ENCODE measurements at regions not wholly inside any gene's neighbourhood (a gene's known extent, or its start where the extent isn't known, plus 50 kb on each side); places are given as distances from the start of the nearest gene placed in this dataset.
"Not testable (repeated sequence)": the region's sequence is repeated elsewhere in the genome, so short reads cannot be mapped to it uniquely, and the experiment has no call there.

DNA sequence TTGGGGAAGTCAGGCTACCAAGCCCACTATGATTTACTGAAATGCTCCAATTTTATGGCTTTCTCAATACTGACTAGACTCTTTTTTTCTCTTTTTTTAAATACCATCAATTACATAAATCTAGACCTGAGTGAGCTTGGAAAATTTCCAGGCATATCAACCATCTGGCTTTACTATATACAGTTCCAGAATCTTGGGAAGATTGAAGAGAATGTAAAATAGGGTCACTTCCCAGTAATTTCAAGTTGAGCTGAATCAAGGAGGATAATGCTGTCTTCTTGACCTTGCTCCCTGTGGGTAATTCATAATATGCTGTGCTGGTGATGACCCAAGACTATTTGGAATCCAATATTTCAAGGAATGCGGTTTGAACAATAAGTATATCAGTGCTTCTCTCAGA lies 108.1 kb downstream of the MAP3K21 start:
- no peak for DNase-seq (ENCODE audit: low spot score)

GRCh38 chr1:233439721-233440120 lies 112.2 kb downstream of the MAP3K21 start:
- no peak for DNase-seq (ENCODE audit: low spot score)

DNA sequence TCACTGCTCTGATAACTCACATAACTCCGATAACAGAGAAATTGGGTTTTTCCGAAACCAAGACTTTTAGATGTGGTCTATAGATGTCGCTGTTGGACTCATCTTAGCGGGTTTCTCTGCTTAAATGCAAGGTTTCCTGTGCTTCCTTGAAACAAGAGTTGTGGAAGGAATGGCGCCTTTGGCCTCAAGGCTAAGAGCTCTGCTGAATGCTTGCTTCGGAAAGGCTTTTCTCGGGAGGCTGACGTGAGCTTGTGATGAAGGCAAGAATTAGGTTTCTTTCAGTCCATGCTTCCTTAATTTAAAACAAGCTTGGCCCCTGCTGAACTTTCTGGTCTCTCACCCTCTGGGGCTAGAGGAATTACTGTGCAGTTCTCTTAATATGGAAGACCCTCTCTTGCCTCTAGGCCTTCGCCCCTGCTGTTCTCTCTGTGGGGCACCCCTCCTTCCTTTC lies 113.5 kb downstream of the MAP3K21 start:
- DNase-seq (ENCODE audit: low spot score) = peak; percentile 17

GRCh38 chr1:233442026-233442780 lies 114.7 kb downstream of the MAP3K21 start:
- DNase-seq (ENCODE audit: low spot score) = no peak

DNA sequence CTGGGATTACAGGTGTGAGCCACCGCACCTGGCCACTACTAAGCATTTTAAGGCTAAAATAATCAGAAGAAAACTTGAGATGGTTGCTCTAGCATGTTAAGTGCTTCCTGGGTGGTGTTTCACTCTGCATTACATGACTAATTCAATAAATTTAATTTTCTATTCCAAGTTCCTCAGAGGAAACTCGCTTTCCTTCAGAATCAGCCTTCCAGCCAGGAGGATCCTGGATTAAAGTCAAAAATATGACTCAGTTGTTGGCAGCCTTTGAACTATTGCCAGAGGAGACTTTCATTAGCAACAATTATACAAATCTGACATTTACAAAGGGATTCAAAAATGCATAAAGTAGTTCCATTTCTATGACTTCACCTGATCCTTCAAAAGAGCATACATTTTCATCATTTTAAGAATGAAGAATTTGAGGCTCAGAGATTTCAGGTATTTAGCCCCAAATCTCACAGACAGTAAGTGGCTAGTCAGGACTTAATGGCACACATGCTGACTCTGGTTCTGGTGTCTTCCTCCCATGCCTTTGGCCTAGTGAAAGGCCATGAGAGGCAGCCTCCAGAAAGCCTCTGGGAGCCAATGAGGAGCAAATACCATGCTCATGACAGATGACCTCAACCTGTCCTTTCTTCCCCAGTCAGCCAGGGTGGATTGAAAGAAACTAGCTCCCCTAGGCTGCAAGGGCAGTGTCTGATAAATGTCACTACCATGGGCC lies 115.7 kb downstream of the MAP3K21 start:
- DNase-seq (ENCODE audit: low spot score) = no peak

DNA sequence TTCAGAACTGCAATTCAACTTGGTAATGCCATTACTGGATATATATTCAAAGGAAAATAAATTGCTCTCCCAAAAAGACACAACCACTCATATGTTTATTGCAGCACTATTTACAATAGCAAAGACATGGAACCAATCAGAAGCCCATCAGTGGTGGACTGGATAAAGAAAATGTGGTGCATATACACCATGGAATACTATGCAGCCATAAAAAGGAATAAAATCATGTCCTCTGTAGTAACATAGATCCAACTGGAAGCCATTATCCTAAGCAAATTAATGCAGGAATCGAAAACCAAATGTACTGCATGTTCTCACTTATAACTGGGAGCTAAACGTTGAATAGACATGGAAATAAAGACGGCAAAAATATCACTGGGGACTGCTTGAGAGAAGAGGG lies 117.0 kb downstream of the MAP3K21 start:
- no peak for DNase-seq (ENCODE audit: low spot score)

DNA sequence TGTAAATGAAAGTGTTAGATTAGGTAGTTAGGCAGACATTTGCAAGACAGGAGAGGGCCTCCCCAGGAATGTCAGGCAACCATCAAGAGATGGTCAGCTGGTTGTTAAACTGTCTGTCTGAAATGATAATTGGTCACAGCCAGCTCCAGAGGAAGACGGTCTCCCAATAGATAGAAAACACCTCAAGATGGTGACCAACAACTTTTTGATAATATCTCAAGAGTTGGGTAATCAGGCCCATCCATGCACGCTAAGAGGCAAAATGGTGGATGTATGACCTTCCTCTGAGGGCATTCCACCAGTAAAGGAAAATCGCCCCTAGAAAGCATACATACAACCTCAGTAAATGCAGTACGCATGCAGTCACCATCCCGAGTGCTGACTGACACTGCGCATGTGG lies 118.2 kb downstream of the MAP3K21 start:
- DNase-seq (ENCODE audit: low spot score) = no peak

GRCh38 chr1:233446935-233447334 lies 119.4 kb downstream of the MAP3K21 start:
- DNase-seq (ENCODE audit: low spot score) = no peak

GRCh38 chr1:233448109-233448689 lies 120.7 kb downstream of the MAP3K21 start:
- no peak for DNase-seq (ENCODE audit: low spot score)

- DNase-seq (ENCODE audit: low spot score) = no peak
Measured at GRCh38 chr1:233452724-233453123, 125.2 kb downstream of the MAP3K21 start.

- no peak for DNase-seq (ENCODE audit: low spot score)
Measured at GRCh38 chr1:233453433-233454200, 126.1 kb downstream of the MAP3K21 start.

- DNase-seq (ENCODE audit: low spot score) = no peak
Measured at GRCh38 chr1:233459470-233459945, 132.0 kb downstream of the MAP3K21 start.

DNA sequence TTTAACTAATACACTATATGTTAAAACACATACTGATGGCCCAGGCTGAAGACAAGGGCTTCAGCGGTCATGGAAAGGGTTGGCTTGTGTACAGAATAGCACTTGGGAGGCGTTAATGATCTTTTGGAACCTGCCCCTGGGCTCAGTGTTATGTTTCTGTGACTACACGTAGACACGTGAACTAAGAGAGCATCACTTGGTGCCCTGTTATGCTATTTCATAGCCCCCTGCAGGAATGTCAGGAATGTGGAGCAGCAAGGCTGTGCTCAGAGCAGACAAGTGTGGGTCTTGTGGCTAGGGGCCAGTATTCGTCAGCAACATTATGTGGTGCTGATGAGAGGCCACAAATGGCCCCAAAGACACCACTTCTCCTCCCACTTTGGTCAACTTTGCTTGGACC lies 132.4 kb downstream of the MAP3K21 start:
- no peak for DNase-seq (ENCODE audit: low spot score)

DNA sequence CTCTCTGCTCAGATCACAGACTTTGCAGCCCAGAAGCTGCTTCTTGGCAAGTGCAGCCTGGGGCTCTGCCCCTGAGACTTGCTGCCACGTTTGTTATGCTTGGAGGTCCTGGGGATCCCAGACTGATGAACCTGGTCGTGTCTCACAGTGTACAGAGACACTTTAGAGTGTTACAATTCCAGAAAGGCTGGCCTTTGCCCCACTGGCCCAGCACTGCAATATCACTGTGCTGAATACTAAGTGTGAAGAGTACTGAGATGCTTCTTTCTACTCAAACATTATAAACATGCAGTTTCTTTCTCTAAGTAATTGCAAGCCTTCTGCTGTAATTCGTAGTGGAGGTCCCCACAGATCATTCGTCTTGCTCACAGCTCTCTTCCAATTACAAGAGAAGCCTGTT lies 133.2 kb downstream of the MAP3K21 start:
- no peak for DNase-seq (ENCODE audit: low spot score)

DNA sequence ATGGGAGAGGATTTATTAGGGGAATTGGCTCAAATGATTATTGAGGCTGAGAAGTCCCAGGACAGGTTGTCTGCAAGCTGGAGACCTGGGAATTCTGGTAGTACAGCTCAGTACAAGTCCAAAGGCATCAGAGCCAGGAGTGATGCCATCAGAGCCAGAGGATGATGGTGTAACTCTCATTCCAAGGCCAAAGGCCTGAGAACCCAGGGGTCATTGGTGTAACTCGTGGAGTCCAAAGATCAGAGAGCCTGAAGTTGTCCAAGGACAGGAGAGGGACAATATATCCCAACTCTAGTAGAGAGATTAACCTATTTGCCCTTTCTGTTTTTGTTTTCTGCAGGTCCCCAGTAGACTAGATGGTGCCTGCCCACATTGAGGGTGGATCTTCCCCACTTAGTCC lies 134.3 kb downstream of the MAP3K21 start:
- no peak for DNase-seq (ENCODE audit: low spot score)

DNA sequence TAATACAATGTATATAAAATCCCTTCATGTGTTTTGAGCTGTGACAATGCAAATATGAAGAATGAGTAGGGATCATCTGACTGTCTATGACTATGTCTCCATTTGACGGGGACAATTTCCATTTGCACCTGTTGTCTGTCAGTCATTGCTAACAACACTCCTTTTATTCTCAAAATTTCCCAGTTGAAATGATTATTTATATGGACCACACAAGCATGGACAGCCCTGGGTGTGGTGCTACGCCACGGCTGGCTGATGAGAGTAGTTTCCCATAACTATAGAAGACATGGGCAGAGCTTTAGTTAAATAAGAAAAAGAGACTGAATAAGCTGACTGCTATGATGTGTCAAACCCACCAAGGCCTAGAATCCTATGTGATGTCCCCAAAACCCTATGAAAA lies 135.8 kb downstream of the MAP3K21 start:
- DNase-seq (ENCODE audit: low spot score) = no peak

GRCh38 chr1:233465745-233466343 lies 138.3 kb downstream of the MAP3K21 start:
- DNase-seq (ENCODE audit: low spot score) = no peak

GRCh38 chr1:233470741-233471499 lies 143.0 kb upstream of the KCNK1 start:
- no peak for DNase-seq (ENCODE audit: low spot score)

DNA sequence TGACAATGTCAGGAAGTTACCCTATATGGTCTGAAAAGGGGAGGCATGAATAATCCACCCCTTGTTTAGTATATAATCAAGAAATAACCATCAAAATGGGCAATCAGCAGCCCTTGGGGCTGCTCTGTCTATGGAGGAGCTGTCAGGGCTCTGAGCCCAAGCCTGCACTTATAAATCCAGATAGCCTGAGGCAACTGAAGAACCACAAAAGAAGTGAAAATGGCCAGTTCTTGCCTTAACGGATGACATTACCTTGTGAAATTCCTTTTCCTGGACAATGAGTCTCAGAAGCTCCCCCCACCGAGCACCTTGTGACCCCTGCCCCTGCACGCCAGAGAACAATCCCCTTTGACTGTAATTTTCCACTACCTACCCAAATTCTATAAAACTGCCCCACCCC lies 142.1 kb upstream of the KCNK1 start:
- DNase-seq (ENCODE audit: low spot score) = not testable (repeated sequence)

DNA sequence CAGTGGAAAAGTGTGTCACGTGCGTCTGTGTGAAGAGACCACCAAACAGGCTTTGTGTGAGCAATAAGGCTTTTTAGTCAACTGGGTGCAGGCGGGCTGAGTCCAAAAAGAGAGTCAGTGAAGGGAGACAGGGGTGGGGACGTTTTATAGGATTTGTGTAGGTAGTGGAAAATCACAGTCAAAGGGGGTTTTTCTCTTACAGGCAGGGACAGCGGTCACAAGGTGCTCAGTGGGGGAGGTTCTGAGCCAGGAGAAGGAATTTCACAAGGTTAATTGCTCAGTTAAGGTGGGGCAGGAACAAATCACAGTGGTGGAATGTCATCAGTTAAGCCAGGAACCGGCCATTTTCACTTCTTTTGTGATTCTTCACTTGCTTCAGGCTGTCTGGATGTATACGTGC lies 141.1 kb upstream of the KCNK1 start:
- not testable (repeated sequence) for DNase-seq (ENCODE audit: low spot score)

DNA sequence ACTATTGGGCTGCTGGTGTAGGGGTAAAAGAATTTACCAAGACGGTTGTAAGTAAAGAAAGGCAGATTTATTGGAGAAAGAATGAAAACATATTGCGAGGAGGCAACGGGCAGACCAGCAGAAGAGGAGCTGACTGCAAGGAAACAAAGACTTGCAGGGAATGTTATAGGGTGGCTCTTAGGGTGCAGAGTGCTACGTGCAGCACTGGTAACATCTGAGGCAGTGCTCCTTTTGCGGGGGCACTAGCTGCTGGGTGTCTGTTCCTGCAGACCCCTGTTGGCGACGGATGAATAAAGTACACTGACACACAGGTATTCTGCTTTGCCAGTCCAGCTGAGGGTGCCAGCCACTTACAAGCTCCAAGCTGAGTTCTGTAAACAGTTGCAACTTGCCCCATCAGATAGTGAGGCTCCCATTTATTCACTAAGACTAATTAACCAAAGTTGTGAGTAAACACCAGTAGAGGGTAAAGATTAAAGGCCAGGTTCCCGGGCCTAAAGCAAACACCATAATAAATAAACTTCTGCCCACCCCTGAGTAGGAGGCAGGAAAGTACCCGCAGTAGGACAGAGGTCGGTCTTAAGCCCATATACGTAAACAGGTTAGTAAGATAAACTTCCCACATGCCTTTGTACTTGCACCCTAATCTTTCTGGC lies 140.2 kb upstream of the KCNK1 start:
- no peak for DNase-seq (ENCODE audit: low spot score)
